GM12874 (cell line): ENCODE measurements at regions not wholly inside any gene's neighbourhood (a gene's known extent, or its start where the extent isn't known, plus 50 kb on each side); places are given as distances from the start of the nearest gene placed in this dataset.

ENCODE experiments used
- CTCF ChIP-seq: IDR thresholded peaks from 2 replicates; pipeline ENCODE4 v1.5.1; 2011; ENCODE audit warnings: low read depth, mild to moderate bottlenecking, control low read depth, low read length, moderate library complexity; ENCODE audit not compliant: insufficient read depth

GRCh38 chr10:28890121-28890950, 213.0 kb downstream of the BAMBI start:
- no peak for TF ChIP-seq CTCF

- TF ChIP-seq CTCF = no peak
These were observed 213.9 kb downstream of the BAMBI start for GRCh38 chr10:28891058-28891713.

GRCh38 chr10:28892818-28893547, 215.7 kb downstream of the BAMBI start:
- no peak for TF ChIP-seq CTCF

- TF ChIP-seq CTCF = no peak
These were observed 216.8 kb downstream of the BAMBI start for GRCh38 chr10:28894146-28894545.

GRCh38 chr10:28897617-28898464, 220.5 kb downstream of the BAMBI start:
- TF ChIP-seq CTCF = no peak

GRCh38 chr10:28902215-28902614, 224.9 kb downstream of the BAMBI start:
- no peak for TF ChIP-seq CTCF
